SK-N-SH (cell line): ENCODE measurements at regions not wholly inside any gene's neighbourhood (a gene's known extent, or its start where the extent isn't known, plus 50 kb on each side); places are given as distances from the start of the nearest gene placed in this dataset.

Source experiments
- CHD2 ChIP-seq: fragments of 150-350 bp; IDR thresholded peaks from 2 replicates; pipeline ENCODE4 v1.6.1; 2018; ENCODE audit warnings: low read length; ENCODE audit not compliant: partially characterized antibody
- POLR2AphosphoS5 ChIP-seq: IDR thresholded peaks from 2 replicates; pipeline ENCODE4 v1.6.1; 2012; ENCODE audit warnings: low read depth, low read length
- RAD21 ChIP-seq: IDR thresholded peaks from 2 replicates; pipeline ENCODE4 v1.6.1; 2012; ENCODE audit warnings: mild to moderate bottlenecking, low read length
- SIN3A ChIP-seq: IDR thresholded peaks from 2 replicates; pipeline ENCODE4 v1.6.1; 2012; ENCODE audit warnings: low read depth, mild to moderate bottlenecking, low read length, moderate library complexity, borderline replicate concordance
- SMC3 ChIP-seq: IDR thresholded peaks from 2 replicates; pipeline ENCODE4 v1.6.1; 2012; ENCODE audit warnings: low read depth, low read length, improper control_type of control experiment
- TAF1 ChIP-seq: IDR thresholded peaks from 2 replicates; pipeline ENCODE4 v1.6.1; 2012; ENCODE audit warnings: low read depth, mild to moderate bottlenecking, low read length, moderate library complexity, borderline replicate concordance
- TCF12 ChIP-seq: IDR thresholded peaks from 2 replicates; pipeline ENCODE4 v1.4.0; 2012
- TF ChIP-seq, protein P1 (sequence below): fragments of 200-600 bp; sonication (generic); IDR thresholded peaks from 2 replicates; pipeline ENCODE4 v1.6.1; 2017; ENCODE audit warnings: antibody characterized with exemption, mild to moderate bottlenecking, moderate library complexity
- TF ChIP-seq, protein P2 (sequence below): IDR thresholded peaks from 2 replicates; pipeline ENCODE4 v1.6.1; 2012; ENCODE audit warnings: mild to moderate bottlenecking, low read depth, low read length, moderate library complexity
- TF ChIP-seq, protein P3 (sequence below): fragments of 150-350 bp; IDR thresholded peaks from 2 replicates; pipeline ENCODE4 v1.6.1; 2017; ENCODE audit warnings: antibody characterized with exemption, low read length, low read depth, borderline replicate concordance

GRCh38 chr17:33401249-33401648 is 108.2 kb upstream of the ASIC2 start:
- no peak for TF ChIP-seq TCF12
- TF ChIP-seq, protein P1, sequence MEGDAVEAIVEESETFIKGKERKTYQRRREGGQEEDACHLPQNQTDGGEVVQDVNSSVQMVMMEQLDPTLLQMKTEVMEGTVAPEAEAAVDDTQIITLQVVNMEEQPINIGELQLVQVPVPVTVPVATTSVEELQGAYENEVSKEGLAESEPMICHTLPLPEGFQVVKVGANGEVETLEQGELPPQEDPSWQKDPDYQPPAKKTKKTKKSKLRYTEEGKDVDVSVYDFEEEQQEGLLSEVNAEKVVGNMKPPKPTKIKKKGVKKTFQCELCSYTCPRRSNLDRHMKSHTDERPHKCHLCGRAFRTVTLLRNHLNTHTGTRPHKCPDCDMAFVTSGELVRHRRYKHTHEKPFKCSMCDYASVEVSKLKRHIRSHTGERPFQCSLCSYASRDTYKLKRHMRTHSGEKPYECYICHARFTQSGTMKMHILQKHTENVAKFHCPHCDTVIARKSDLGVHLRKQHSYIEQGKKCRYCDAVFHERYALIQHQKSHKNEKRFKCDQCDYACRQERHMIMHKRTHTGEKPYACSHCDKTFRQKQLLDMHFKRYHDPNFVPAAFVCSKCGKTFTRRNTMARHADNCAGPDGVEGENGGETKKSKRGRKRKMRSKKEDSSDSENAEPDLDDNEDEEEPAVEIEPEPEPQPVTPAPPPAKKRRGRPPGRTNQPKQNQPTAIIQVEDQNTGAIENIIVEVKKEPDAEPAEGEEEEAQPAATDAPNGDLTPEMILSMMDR, result no peak
- TF ChIP-seq RAD21, result no peak
- no peak for TF ChIP-seq TAF1
- TF ChIP-seq, protein P2, sequence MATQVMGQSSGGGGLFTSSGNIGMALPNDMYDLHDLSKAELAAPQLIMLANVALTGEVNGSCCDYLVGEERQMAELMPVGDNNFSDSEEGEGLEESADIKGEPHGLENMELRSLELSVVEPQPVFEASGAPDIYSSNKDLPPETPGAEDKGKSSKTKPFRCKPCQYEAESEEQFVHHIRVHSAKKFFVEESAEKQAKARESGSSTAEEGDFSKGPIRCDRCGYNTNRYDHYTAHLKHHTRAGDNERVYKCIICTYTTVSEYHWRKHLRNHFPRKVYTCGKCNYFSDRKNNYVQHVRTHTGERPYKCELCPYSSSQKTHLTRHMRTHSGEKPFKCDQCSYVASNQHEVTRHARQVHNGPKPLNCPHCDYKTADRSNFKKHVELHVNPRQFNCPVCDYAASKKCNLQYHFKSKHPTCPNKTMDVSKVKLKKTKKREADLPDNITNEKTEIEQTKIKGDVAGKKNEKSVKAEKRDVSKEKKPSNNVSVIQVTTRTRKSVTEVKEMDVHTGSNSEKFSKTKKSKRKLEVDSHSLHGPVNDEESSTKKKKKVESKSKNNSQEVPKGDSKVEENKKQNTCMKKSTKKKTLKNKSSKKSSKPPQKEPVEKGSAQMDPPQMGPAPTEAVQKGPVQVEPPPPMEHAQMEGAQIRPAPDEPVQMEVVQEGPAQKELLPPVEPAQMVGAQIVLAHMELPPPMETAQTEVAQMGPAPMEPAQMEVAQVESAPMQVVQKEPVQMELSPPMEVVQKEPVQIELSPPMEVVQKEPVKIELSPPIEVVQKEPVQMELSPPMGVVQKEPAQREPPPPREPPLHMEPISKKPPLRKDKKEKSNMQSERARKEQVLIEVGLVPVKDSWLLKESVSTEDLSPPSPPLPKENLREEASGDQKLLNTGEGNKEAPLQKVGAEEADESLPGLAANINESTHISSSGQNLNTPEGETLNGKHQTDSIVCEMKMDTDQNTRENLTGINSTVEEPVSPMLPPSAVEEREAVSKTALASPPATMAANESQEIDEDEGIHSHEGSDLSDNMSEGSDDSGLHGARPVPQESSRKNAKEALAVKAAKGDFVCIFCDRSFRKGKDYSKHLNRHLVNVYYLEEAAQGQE, result no peak
- TF ChIP-seq CHD2, result no peak
- TF ChIP-seq SMC3, result no peak
- TF ChIP-seq SIN3A, result no peak
- no peak for TF ChIP-seq POLR2AphosphoS5
- TF ChIP-seq, protein P3, sequence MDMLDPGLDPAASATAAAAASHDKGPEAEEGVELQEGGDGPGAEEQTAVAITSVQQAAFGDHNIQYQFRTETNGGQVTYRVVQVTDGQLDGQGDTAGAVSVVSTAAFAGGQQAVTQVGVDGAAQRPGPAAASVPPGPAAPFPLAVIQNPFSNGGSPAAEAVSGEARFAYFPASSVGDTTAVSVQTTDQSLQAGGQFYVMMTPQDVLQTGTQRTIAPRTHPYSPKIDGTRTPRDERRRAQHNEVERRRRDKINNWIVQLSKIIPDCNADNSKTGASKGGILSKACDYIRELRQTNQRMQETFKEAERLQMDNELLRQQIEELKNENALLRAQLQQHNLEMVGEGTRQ, result no peak
